Epithelial cell of prostate (primary cell): ENCODE measurements at regions not wholly inside any gene's neighbourhood (a gene's known extent, or its start where the extent isn't known, plus 50 kb on each side); places are given as distances from the start of the nearest gene placed in this dataset.

Experiments
- DNase-seq: peaks from one replicate; pipeline ENCODE4 v3.0.0-alpha.2; 2011; ENCODE audit warnings: low read depth, low spot score
- H3K27ac ChIP-seq: fragments of 450-650 bp; 2 replicates; pipeline ENCODE4 v1.5.1; 2017; ENCODE audit warnings: mild to moderate bottlenecking

- no peak overlapping the region for H3K27ac ChIP-seq
- DNase-seq, result no peak
Observed at GRCh38 chr22:27331526-27332281, 469.9 kb downstream of the MN1 start.

DNA sequence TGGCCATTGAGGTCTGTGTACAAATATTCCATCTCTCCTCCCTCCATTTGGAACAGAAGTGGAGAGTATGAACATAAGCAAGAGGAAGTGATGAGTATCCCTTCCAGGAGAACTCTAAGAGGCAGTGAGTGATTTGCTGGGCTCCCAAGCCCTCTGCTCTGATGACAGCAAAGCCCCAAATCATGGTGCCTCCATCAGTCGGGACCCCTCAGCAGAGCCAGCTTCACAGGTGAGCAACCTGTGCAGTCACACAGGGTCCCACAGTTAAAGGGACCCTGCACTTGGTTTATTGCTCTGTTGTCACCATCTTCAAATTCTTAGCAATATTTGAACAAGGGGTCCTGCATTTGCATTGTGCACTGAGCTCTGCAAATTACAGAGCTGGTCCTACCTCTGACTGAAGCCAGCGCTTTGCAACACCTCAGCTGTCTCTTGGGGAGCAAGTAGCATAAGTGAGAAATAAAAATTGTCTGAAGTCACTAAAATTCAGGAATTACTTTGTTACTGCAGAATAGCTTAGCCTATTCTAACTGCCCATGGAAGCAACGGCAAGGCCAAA is 466.4 kb downstream of the MN1 start:
- no peak for DNase-seq

DNA sequence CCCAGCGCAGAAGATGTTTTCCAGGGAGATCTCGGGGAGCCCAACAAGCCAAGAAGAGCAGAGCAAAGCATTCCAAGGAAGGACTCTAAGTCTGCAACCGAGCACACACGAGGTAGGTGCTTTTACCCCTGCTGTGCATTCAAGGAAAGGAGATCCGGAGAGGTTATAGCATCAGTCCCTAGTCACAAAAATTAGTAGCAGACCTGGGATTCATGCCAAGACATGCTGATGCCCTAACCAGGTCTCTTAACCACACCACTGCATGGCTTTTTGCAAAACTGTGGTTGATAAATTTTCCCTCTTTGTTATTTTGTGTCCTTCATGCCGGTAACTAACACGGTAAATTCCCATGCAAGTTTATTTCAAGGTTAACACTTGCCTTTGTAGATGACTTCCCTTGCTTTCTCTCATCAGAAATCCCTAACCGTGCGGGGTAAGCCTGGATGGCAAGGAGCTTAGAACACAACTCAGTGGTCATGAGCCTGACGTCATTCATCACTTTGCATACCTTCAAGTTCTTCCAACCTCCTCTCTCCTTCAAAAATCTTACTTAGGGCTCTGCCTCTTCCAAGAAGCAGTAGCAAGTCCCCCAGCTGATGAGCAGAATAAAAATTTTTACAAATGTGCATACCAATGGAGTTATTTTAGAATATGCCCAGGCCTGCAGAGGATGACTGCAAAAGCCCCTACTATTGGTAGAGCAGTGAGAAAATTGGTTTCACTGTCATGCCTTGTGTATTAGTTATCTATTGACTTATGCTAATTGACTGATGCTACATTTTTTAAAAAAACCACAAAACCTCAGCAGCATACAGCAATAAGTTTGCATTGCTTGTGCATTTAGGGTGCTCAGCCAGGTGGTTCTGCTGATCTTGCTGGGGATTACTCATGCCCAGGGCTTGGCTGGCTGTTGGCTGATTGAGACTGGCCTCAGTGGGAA is 465.1 kb downstream of the MN1 start:
- peak overlapping the region; percentile 35 for H3K27ac ChIP-seq
- DNase-seq, result peak; percentile 93

More for the DNA sequence above, 466.4 kb downstream of the MN1 start:
- no peak overlapping the region for H3K27ac ChIP-seq

- no peak overlapping the region for H3K27ac ChIP-seq
- no peak for DNase-seq
Observed at GRCh38 chr22:27337676-27338075, 463.9 kb downstream of the MN1 start.

DNA sequence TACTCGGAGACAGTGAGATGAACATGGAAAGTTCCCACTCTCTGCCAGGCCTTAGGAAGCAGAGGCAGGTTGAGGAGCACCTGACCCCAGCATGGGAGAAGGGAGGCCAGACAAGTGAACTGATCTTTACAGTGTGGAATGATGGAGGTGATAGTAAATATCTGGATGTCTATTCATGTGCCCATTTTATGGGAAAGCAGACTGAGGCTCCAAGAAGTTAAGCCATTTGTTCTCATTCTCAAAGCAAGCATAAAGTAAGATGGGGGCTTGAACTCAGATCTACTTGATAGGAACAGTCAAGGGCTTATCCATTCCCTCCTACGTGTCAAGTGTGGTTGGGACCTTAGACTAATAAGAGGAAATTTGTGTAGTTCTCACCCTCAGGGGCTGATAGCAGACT is 461.5 kb downstream of the MN1 start:
- DNase-seq, result no peak
- no peak overlapping the region for H3K27ac ChIP-seq

DNA sequence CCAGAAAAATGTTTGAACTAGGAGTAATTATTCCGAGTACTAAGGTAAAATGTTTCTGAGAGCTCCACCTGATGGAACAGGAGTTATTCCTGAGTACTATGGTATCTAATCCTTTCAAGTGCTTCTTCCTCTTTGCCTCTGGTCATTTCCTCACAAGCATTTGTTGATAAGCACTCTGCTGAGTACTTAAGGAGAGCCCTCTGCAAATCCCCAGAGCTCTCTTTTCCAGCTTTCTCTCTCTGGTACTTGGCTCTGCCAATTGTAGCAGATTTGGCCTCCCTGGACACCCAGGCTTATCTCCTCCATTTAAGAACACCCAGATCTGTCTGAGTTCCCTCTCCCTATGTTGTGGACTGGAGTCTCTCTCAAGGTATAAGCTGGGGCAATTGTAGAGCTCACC is 457.0 kb downstream of the MN1 start:
- DNase-seq, result no peak
- no peak overlapping the region for H3K27ac ChIP-seq

DNA sequence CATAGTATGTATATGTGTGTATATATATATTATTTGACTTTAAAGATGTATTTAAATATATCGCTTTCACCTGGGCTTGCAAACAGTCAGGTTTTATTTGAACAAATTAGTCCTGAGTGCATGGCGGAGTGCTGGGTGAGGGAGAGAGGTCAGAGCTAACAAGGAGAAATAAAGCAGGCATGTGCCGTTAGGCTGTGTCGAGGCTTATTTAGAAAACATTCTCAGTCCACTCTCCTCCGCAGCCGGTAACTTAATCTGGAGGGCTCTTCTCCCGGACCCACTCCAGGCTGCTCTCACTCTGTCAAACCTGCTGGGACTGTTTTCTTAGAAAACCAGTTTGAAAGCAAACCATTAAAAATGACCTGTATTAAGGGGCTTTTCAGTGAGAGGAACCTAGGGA is 455.9 kb downstream of the MN1 start:
- H3K27ac ChIP-seq, result no peak overlapping the region
- no peak for DNase-seq

- H3K27ac ChIP-seq, result no peak overlapping the region
- no peak for DNase-seq
Observed at GRCh38 chr22:27347951-27348350, 453.6 kb downstream of the MN1 start.

- H3K27ac ChIP-seq, result no peak overlapping the region
- DNase-seq, result no peak
Observed at GRCh38 chr22:27348634-27349033, 452.9 kb downstream of the MN1 start.

DNA sequence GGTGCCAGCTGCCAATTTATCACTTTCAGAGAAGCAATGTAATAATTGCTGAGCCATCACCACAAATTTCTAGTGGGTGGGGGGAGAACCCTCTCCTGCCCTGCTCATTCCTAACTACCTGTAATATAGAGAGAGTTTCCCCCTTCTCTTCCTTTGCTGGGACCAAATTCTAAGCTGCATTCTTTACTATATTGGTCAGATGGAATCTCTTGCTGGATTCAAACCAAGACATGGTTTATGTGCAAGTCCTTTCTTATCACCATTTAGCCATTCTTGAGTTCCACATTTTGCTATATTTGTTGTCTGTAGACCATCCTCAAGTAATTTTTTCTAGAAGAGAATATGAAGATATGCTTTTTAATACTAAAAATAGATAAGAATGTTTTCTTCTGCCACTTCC is 452.1 kb downstream of the MN1 start:
- DNase-seq, result no peak
- no peak overlapping the region for H3K27ac ChIP-seq

DNA sequence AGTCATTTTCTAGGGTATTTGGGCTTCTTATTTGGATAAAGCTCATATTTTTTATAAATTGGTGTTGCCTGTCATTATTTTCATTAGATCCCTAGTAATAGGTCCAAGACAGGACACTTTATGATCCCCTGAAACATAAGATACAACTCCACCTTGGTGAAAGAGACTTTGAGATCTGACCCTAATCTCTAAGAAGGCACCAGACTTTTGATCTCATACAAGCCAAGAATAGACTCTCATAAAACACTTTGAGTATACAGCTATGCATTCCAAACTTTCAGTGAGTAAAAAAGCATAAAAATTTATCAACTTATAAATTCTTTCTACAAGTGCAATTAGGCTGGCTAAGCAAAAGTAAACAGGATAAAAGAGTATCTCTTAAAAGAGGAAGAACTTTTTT is 451.2 kb downstream of the MN1 start:
- H3K27ac ChIP-seq, result no peak overlapping the region
- DNase-seq, result no peak

- H3K27ac ChIP-seq, result no peak overlapping the region
- DNase-seq, result no peak
Observed at GRCh38 chr22:27352426-27352825, 449.1 kb downstream of the MN1 start.

DNA sequence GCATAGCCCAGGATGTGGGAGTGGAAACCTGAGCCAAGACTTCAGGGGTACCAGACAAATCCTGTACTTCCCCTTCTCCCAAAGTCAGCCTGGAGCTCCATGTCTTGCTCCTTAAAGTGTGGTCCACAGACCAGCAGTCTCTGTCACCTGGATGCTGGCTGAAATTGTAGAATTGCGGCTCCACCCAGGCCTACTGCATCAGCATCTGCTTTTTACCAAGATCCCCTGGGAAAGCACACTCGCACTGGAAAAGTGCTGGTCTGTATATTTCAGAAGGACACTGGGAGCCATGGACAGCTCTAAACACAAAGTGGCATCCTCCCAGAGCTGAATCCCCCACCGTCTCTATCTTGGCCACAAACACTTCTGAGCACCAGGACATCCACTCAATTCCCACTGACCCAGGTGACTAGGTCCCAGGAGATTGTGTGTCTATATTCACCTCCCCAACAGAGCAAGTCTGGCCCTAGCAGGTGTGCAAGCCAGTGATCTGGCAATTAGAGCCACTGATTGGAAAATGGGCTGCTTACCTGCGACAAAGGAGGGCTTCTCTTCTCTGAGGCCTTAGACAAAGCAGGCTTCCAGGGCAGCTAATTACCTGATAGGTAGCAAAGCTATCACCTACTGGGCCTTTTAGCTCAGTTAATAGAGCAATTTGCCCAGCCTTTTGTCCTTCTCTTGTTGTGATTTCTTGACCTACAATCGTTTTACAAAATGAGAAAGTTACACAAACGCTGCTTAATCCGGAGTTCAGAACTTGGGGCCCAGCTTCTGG is 443.3 kb downstream of the MN1 start:
- DNase-seq, result no peak
- no peak overlapping the region for H3K27ac ChIP-seq

DNA sequence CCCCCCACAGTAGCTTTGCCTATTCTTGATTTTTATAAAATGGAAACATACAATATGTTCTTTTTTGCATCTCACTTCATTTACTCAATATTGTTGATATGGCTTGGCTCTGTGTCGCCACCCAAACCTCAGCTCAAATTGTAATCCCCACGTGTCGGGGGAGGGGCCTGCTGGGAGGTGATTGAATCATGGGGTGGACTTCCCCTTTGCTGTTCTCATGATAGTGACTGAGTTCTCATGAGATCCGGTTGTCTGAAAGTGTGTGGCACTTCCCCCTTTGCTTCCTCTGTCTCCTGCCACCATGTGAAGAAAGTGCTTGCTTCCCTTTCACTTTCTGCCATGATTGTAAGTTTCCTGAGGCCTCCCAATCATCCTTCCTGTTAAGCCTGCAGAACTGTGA is 431.3 kb downstream of the MN1 start:
- no peak for DNase-seq

DNA sequence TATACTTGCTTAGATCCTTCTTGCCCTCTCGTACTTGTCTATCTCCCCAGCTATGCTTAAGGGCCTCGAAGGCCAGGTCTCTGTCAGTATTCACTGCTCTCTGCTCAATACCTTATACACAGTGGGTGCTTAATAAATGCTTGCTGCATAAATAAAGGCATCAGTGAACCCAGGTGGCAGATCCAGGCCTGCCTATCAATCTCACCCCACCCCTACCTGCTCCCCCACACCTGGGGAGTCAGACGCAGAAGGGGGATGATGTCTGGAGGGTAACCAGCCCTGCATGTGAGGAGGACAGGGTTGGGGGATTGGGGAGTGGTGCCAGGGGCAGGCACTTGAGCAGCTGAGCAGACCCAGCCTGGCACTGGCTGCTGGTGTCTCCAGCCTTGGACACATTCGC is 430.6 kb downstream of the MN1 start:
- no peak for DNase-seq
- no peak overlapping the region for H3K27ac ChIP-seq

More for the DNA sequence above, 431.3 kb downstream of the MN1 start:
- H3K27ac ChIP-seq, result no peak overlapping the region

- H3K27ac ChIP-seq, result no peak overlapping the region
- DNase-seq, result no peak
Observed at GRCh38 chr22:27372364-27372763, 429.2 kb downstream of the MN1 start.

DNA sequence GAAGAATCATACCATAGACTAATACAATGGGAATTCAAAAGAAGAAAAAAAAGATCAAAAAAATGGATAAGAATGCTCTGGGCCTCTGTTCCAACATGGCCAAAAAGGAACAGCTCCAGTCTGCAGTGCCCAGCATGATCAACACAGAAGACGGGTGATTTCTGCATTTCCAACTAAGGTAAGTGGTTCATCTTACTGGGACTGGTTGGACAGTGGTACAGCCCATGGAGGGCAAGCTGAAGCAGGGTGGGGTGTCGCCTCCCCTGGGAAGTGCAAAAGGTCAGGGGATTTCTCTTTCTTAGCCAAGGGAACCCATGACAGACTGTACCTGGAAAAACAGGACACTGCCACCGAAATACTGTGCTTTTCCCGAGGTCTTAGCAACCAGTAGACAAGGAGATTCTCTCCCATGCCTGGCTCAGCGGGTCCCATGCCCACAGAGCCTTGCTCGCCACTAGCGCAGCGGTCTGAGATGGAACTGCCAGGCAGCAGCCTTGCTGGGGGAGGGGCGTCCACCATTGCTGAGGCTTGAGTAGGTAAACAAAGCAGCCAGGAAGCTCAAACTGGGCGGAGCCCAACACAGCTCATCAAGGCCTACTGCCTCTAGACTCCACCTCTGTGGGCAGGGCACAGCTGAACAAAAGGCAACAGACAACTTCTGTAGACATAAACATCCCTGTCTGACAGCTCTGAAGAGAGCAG is 428.4 kb downstream of the MN1 start:
- peak; percentile 29 for DNase-seq
- no peak overlapping the region for H3K27ac ChIP-seq

DNA sequence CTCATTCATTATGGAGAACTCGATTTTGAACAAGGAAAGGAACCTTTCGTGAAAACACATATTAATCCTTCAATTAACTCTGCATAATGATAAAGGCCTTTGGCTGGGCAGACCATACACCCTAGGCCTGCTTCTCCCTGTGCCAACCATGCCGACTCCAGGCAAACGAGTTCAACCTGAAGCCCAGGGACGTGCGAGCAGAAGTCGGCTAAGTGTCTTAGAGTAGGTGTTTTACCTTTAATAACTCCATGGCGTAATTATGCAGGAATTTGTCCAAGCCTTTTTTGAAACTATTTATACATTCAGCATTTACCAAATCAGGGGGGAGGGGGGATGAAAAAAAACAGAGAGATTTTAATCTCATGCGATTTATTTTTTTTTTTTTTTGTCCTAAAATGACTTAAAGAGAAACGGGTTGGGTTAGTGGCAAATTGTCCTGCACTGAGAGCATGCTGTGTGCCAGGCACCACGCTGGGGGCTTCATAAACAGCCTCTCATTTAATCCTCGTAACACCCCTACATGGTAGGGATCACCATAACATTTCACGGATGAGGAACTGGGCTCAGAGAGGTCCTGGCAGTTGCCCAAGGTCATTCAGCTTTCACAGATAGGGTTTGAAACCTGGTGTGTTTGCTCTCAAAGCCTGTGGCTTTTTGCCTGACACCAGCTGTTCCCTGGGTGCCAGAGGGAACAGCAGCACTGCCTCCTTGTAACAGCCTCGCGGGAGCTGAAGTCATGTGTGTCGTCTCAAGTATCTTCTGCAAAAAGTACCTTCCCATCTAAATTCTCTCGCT is 423.9 kb downstream of the MN1 start:
- no peak overlapping the region for H3K27ac ChIP-seq
- DNase-seq, result no peak

GRCh38 chr22:27378311-27378800 is 423.2 kb downstream of the MN1 start:
- DNase-seq, result no peak
- H3K27ac ChIP-seq, result no peak overlapping the region
